Adrenal gland (tissue), 5 donors: ENCODE measurements at regions not wholly inside any gene's neighbourhood (a gene's known extent, or its start where the extent isn't known, plus 50 kb on each side); places are given as distances from the start of the nearest gene placed in this dataset.

ENCODE experiments used
- CTCF ChIP-seq, 6 experiments: fragments of 450-650 bp in 4 of 6; fragments of 200-600 bp in 2 of 6; sonication (generic) in 1 of 6; IDR thresholded peaks; 1 replicate in 5 of 6; 2 replicates in 1 of 6; pipeline versions ENCODE4 v1.5.1 to v1.8.0; 2016 to 2021; ENCODE audit warnings: antibody characterized with exemption in 6 of 6, mild to moderate bottlenecking in 2 of 6, moderate library complexity in 1 of 6
- POLR2A ChIP-seq, 2 donors: fragments of 450-650 bp; IDR thresholded peaks; one replicate each; pipeline ENCODE4 v1.6.1; 2017; ENCODE audit warnings: antibody characterized with exemption in 2 of 2, mild to moderate bottlenecking in 2 of 2, moderate library complexity in 1 of 2
- donor health status: DM: no; HTN: no; CAD: no.

GRCh38 chr9:85331626-85332025, 410.1 kb downstream of the AGTPBP1 start:
- TF ChIP-seq CTCF (IDR thresholded peaks at IDR 0.05), result no peak
- TF ChIP-seq POLR2A (IDR thresholded peaks at IDR 0.05), result no peak
